ENCODE measurements at regions not wholly inside any gene's neighbourhood (a gene's known extent, or its start where the extent isn't known, plus 50 kb on each side); places are given as distances from the start of the nearest gene placed in this dataset.

- no peak overlapping the region for H3K4me3 Mint-ChIP-seq (ENCODE audit: low read depth)
- peaks cover 3% of the 10 kb centered on the region for H3K4me1 Mint-ChIP-seq (ENCODE audit: low read depth)
- H3K36me3 Mint-ChIP-seq (ENCODE audit: insufficient read depth) = no peaks in the 10 kb centered on the region
- DNase-seq (ENCODE audit: low spot score, unreplicated experiment) = no peak
- H3K9me3 Mint-ChIP-seq (ENCODE audit: low read depth) = no peaks in the 10 kb centered on the region
- no peak overlapping the region for H3K27ac Mint-ChIP-seq
- TF ChIP-seq CTCF (IDR thresholded peaks at IDR 0.05; ENCODE audit: unreplicated experiment) = no peak
- no peaks in the 10 kb centered on the region for H3K27me3 Mint-ChIP-seq
Measured at GRCh38 chr2:136242687-136243277, 124.8 kb upstream of the CXCR4 start.

DNA sequence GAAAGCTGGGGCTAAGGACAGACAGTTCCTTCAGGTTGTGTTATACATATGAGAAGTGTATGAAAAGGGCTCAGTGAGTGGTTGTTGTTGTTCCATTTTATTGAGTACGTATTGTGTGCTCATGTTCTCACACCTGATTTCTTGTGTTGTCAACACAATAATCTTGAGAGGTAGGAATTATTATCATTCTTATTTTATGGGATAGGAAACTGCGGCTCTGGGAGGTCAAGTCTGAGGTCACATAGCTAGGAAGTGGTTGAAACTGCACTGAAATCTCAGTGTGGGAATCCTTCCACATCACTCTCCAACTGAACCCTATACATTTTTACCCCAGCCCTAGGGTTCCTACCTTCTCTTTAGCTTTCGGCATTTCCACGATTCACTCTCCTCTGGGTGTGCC, 124.2 kb upstream of the CXCR4 start:
- no peaks in the 10 kb centered on the region for H3K27me3 Mint-ChIP-seq
- H3K4me1 Mint-ChIP-seq (ENCODE audit: low read depth) = peaks cover 3% of the 10 kb centered on the region
- H3K4me3 Mint-ChIP-seq (ENCODE audit: low read depth) = no peak overlapping the region
- H3K9me3 Mint-ChIP-seq (ENCODE audit: low read depth) = no peaks in the 10 kb centered on the region
- DNase-seq (ENCODE audit: low spot score, unreplicated experiment) = no peak
- H3K36me3 Mint-ChIP-seq (ENCODE audit: insufficient read depth) = no peaks in the 10 kb centered on the region
- TF ChIP-seq CTCF (IDR thresholded peaks at IDR 0.05; ENCODE audit: unreplicated experiment) = no peak
- H3K27ac Mint-ChIP-seq = no peak overlapping the region

- Mint-ChIP-seq H3K4me1 (ENCODE audit: low read depth) (peaks cover 1% of the 10 kb centered on the region), H3K27me3 (no peaks in the 10 kb centered on the region)
- no peak for TF ChIP-seq CTCF (IDR thresholded peaks at IDR 0.05; ENCODE audit: unreplicated experiment)
Measured at GRCh38 chr2:136239079-136239685, 121.2 kb upstream of the CXCR4 start.

GRCh38 chr2:136238286-136239078, 120.5 kb upstream of the CXCR4 start:
- H3K4me3 Mint-ChIP-seq (ENCODE audit: low read depth) = no peak overlapping the region
- no peaks in the 10 kb centered on the region for H3K9me3 Mint-ChIP-seq (ENCODE audit: low read depth)
- no peaks in the 10 kb centered on the region for H3K36me3 Mint-ChIP-seq (ENCODE audit: insufficient read depth)
- no peak overlapping the region for H3K27ac Mint-ChIP-seq
- peaks cover 1% of the 10 kb centered on the region for H3K4me1 Mint-ChIP-seq (ENCODE audit: low read depth)
- no peak for TF ChIP-seq CTCF (IDR thresholded peaks at IDR 0.05; ENCODE audit: unreplicated experiment)
- DNase-seq (ENCODE audit: low spot score, unreplicated experiment) = no peak
- H3K27me3 Mint-ChIP-seq = no peaks in the 10 kb centered on the region

More at GRCh38 chr2:136239079-136239685, 121.2 kb upstream of the CXCR4 start:
- H3K27ac Mint-ChIP-seq = no peak overlapping the region
- H3K4me3 Mint-ChIP-seq (ENCODE audit: low read depth) = no peak overlapping the region
- no peaks in the 10 kb centered on the region for H3K9me3 Mint-ChIP-seq (ENCODE audit: low read depth)
- DNase-seq (ENCODE audit: low spot score, unreplicated experiment) = no peak
- H3K36me3 Mint-ChIP-seq (ENCODE audit: insufficient read depth) = no peaks in the 10 kb centered on the region

- Mint-ChIP-seq H3K27me3 (peaks cover 9% of the 10 kb centered on the region), H3K9me3 (ENCODE audit: low read depth) (no peaks in the 10 kb centered on the region), H3K4me1 (ENCODE audit: low read depth) (peaks cover 1% of the 10 kb centered on the region), H3K4me3 (ENCODE audit: low read depth) (no peak overlapping the region), H3K36me3 (ENCODE audit: insufficient read depth) (no peaks in the 10 kb centered on the region), H3K27ac (no peak overlapping the region)
- no peak for TF ChIP-seq CTCF (IDR thresholded peaks at IDR 0.05; ENCODE audit: unreplicated experiment)
- DNase-seq (ENCODE audit: low spot score, unreplicated experiment) = no peak
Measured at GRCh38 chr2:136236019-136236418, 118.1 kb upstream of the CXCR4 start.
